ENCODE measurements at regions not wholly inside any gene's neighbourhood (a gene's known extent, or its start where the extent isn't known, plus 50 kb on each side); places are given as distances from the start of the nearest gene placed in this dataset.

DNA sequence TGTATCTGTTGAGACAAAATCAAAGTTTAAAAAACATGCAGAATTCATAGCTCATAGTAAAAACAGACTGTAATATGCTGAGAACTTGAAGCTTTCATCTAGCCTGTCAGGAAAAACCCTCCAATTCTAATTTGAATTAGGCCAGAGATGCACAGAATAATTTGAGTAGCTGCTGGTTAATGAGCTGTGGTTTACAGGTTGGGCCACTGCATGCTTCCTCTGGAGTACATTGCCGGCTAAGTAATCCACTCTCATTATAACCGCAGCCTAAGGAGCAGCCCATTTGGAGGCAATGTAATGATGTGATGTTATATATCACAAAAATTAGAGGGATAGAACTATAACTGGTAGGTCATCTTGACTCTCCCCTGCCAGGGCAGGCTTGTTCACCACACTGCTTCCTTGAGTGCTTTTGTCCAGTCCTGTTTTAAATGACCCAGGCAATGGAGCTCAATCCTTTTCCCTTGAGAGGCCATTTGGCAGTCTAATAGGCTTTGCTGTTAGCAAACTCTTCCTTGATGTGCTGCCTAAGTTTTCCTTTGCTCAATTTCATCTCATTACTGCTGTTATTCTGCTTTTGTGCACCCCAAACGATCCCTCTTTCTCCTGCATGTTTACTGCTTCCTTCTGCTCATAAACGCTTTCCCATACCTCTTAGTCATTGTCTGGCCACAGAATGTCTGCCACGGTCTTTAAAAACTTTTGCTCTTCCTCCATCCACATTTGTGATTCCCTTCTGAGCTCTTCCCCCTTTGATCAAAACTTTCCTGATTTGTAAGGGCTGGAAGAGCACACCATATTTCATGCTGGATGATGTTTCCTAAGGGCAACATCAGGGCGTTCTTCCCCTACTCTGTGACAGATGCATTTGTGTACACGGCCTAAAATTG lies 230.9 kb downstream of the C4orf33 start:
- TF ChIP-seq, protein P1, sequence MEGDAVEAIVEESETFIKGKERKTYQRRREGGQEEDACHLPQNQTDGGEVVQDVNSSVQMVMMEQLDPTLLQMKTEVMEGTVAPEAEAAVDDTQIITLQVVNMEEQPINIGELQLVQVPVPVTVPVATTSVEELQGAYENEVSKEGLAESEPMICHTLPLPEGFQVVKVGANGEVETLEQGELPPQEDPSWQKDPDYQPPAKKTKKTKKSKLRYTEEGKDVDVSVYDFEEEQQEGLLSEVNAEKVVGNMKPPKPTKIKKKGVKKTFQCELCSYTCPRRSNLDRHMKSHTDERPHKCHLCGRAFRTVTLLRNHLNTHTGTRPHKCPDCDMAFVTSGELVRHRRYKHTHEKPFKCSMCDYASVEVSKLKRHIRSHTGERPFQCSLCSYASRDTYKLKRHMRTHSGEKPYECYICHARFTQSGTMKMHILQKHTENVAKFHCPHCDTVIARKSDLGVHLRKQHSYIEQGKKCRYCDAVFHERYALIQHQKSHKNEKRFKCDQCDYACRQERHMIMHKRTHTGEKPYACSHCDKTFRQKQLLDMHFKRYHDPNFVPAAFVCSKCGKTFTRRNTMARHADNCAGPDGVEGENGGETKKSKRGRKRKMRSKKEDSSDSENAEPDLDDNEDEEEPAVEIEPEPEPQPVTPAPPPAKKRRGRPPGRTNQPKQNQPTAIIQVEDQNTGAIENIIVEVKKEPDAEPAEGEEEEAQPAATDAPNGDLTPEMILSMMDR (IDR thresholded peaks at IDR 0.05; ENCODE audit: control insufficient read depth, insufficient read depth, low read depth, low read length, missing control alignments), result no peak
- H3K4me3 ChIP-seq (ENCODE audit: control insufficient read depth, low read depth, low read length), result no peak overlapping the region
- DNase-seq (ENCODE audit: low read depth), result no peak

DNA sequence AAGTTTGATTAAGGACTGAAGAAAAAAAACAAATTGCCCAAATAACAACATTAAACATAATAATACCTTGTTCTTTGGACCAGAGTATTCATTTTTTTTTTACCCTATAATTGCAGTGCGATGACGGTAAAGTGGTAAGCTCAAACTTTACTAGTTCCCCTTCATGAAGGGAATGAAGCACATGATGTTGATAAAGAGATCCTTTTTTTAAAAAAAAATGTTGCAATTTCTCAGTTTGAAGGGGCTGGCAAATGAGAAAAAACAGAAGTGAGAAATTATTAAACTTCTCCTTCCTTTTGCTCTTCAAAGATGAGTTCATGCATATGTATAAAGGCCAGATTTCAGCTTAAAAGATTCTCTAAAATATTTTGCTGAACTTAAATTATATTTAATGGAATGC lies 231.7 kb downstream of the C4orf33 start:
- TF ChIP-seq, protein P1 (IDR thresholded peaks at IDR 0.05; ENCODE audit: control insufficient read depth, insufficient read depth, low read depth, low read length, missing control alignments), result no peak
- DNase-seq (ENCODE audit: low read depth), result no peak
- no peak overlapping the region for H3K4me3 ChIP-seq (ENCODE audit: control insufficient read depth, low read depth, low read length)

DNA sequence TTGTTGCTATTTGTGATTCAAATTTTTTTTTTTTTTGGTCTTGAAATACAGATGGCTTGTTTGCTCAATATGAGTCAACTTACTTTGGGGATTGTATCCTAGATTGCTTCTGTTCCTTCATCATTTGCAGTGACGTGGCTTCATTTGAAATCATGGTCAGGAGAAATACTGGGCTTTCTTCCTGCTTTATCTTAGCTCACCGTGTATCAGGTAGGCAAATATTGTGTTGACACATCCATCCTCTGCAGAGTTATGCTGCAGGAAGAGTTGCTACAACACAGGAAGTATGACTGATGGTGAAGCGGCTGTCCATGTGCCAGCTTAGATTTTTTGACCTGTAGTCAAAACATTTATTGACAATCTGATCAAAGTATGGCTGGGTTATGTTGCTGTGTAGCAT lies 232.2 kb downstream of the C4orf33 start:
- TF ChIP-seq, protein P1 (IDR thresholded peaks at IDR 0.05; ENCODE audit: control insufficient read depth, insufficient read depth, low read depth, low read length, missing control alignments), result no peak
- H3K4me3 ChIP-seq (ENCODE audit: control insufficient read depth, low read depth, low read length), result no peak overlapping the region
- no peak for DNase-seq (ENCODE audit: low read depth)

DNA sequence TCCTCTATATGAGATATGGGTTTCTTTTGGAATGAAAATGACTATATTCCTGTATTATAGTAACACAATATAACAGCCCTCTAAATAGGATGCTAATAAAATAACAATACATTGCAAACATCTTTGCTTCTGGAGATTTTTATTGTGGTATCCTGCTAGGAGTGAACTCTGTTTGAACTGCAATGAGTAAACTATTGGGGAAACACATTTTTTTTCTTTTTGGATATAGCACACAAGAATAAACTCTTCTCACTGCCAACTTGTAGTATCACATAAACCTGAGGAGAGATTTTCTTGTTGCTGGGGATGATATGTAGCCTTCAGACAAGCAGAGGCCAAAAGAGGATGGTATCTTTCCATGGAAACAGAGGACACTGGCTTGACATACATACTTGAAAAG lies 238.2 kb downstream of the C4orf33 start:
- no peak for DNase-seq (ENCODE audit: low read depth)
- no peak overlapping the region for H3K4me3 ChIP-seq (ENCODE audit: control insufficient read depth, low read depth, low read length)
- TF ChIP-seq, protein P1 (IDR thresholded peaks at IDR 0.05; ENCODE audit: control insufficient read depth, insufficient read depth, low read depth, low read length, missing control alignments), result no peak

DNA sequence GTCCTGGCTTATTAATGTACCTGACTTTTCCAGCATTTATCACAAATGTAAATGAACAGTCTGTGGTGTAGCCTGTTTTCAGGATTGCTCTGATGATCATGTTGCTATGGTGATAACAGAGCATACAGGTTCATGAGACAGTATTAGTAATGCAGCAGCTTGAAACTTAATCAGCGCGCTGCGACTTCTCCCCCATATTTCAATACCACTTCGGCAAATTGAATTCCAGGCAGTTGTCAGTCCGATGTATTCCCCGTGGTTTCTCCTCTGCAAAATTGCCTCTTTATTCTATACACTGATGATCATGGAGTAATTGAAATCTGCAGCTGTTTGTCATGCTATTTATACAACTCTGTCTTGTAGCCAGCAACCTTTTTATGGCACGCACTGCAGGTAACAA lies 239.3 kb downstream of the C4orf33 start:
- DNase-seq (ENCODE audit: low read depth), result no peak
- H3K4me3 ChIP-seq (ENCODE audit: control insufficient read depth, low read depth, low read length), result no peak overlapping the region
- TF ChIP-seq, protein P1 (IDR thresholded peaks at IDR 0.05; ENCODE audit: control insufficient read depth, insufficient read depth, low read depth, low read length, missing control alignments), result no peak

DNA sequence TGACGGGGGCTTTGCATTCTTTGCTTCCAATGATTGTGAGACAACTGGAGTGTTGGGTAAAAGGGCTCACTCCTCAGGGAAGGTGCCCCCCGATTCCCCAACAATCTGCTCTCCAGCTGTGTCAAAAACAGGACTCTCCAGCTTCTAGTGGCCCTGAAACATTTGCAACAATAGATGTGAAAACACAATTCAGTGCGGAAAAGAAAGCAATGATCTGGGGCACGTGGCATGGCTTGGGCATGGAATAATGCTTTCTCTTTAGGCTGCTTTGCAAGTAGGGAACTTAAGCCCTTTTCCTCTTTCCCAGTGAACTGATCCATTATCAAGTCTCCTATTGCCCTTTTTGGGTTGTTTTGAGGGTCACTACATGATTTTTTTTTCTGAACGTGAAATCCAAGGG lies 239.9 kb downstream of the C4orf33 start:
- H3K4me3 ChIP-seq (ENCODE audit: control insufficient read depth, low read depth, low read length), result no peak overlapping the region
- DNase-seq (ENCODE audit: low read depth), result no peak
- TF ChIP-seq, protein P1 (IDR thresholded peaks at IDR 0.05; ENCODE audit: control insufficient read depth, insufficient read depth, low read depth, low read length, missing control alignments), result no peak
